Endodermal cell (in vitro differentiated cells): ENCODE measurements at regions not wholly inside any gene's neighbourhood (a gene's known extent, or its start where the extent isn't known, plus 50 kb on each side); places are given as distances from the start of the nearest gene placed in this dataset.
A peak's percentile ranks its signal among the peaks of the same experiment; 100 is the strongest.

Source experiments
- DNase-seq: peaks from one replicate; pipeline ENCODE4 v3.0.0-alpha.2; 2017
- H3K27ac ChIP-seq: 2 replicates; pipeline ENCODE4 v1.5.1; 2013; ENCODE audit warnings: mild to moderate bottlenecking, low read depth, low read length, moderate library complexity
- H3K27me3 ChIP-seq: 2 replicates; pipeline ENCODE4 v1.6.1; 2013; ENCODE audit warnings: mild to moderate bottlenecking, low read length, moderate library complexity; ENCODE audit not compliant: insufficient read depth, control insufficient read depth, poor library complexity, severe bottlenecking
- H3K36me3 ChIP-seq: 2 replicates; pipeline ENCODE4 v1.7.0; 2013; ENCODE audit warnings: mild to moderate bottlenecking, low read length, moderate library complexity; ENCODE audit not compliant: control insufficient read depth, insufficient read depth
- H3K4me1 ChIP-seq: one replicate; pipeline ENCODE4 v1.7.0; 2013; ENCODE audit warnings: low read length; ENCODE audit not compliant: control insufficient read depth, insufficient read depth
- H3K4me3 ChIP-seq: 2 replicates; pipeline ENCODE4 v1.5.1; 2013; ENCODE audit warnings: mild to moderate bottlenecking, low read length, moderate library complexity
- H3K9ac ChIP-seq: 2 replicates; pipeline ENCODE4 v1.6.1; 2013; ENCODE audit warnings: mild to moderate bottlenecking, low read length, moderate library complexity; ENCODE audit not compliant: poor library complexity, severe bottlenecking; ENCODE audit errors: extremely low read depth
- H3K9me3 ChIP-seq: 2 replicates; pipeline ENCODE4 v1.6.1; 2013; ENCODE audit warnings: mild to moderate bottlenecking, low read length, moderate library complexity; ENCODE audit not compliant: control insufficient read depth
- H3K27ac Mint-ChIP-seq: 2 replicates; pipeline ENCODE4 v1.8.0; 2020; ENCODE audit warnings: mixed read lengths
- H3K27me3 Mint-ChIP-seq: 2 replicates; pipeline ENCODE4 v1.8.0; 2021; ENCODE audit warnings: mild to moderate bottlenecking, mixed read lengths; ENCODE audit not compliant: insufficient read depth
- H3K36me3 Mint-ChIP-seq: 2 replicates; pipeline ENCODE4 v1.8.0; 2020; ENCODE audit warnings: low read depth, mixed read lengths
- H3K4me1 Mint-ChIP-seq: 2 replicates; pipeline ENCODE4 v1.8.0; 2020; ENCODE audit warnings: mixed read lengths
- H3K4me3 Mint-ChIP-seq: 2 replicates; pipeline ENCODE4 v1.8.0; 2020; ENCODE audit warnings: mild to moderate bottlenecking, moderate library complexity, mixed read lengths
- H3K9me3 Mint-ChIP-seq: 2 replicates; pipeline ENCODE4 v1.8.0; 2020; ENCODE audit warnings: mild to moderate bottlenecking, mixed read lengths
- CTCF ChIP-seq: fragments of 200-600 bp; sonication (generic); conservative IDR thresholded peaks from 2 replicates; pipeline ENCODE4 v1.5.0; 2021; ENCODE audit warnings: antibody characterized with exemption, mild to moderate bottlenecking
- WGBS, 2 experiments: methylation state at CpG; one replicate each; pipeline versions ENCODE4 v1.1.5 to v1.1.7; 2013; ENCODE audit warnings: missing lambda C conversion rate in 2 of 2, mixed read lengths in 1 of 2; ENCODE audit not compliant: insufficient coverage in 1 of 2, insufficient read length in 1 of 2; 5-methylcytosine and 5-hydroxymethylcytosine counted together

GRCh38 chr5:53424686-53425615, 55.5 kb upstream of the FST start:
- no peaks in the 10 kb centered on the region for H3K27me3 ChIP-seq
- no peaks in the 10 kb centered on the region for H3K27me3 Mint-ChIP-seq
- no peaks in the 10 kb centered on the region for H3K36me3 ChIP-seq
- H3K4me1 ChIP-seq = peaks cover 4% of the 10 kb centered on the region
- no peak for TF ChIP-seq CTCF
- no peaks in the 10 kb centered on the region for H3K36me3 Mint-ChIP-seq
- 80 to 86% methylated on average over 7 to 9 of the region's 9 CpGs for WGBS, 2 experiments
- peak overlapping the region; percentile 94 for H3K27ac Mint-ChIP-seq
- H3K27ac ChIP-seq = peak overlapping the region; percentile 54
- H3K9me3 ChIP-seq = no peaks in the 10 kb centered on the region
- no peak for DNase-seq
- H3K9ac ChIP-seq = no peak overlapping the region
- H3K4me3 Mint-ChIP-seq = no peak overlapping the region
- no peaks in the 10 kb centered on the region for H3K9me3 Mint-ChIP-seq
- H3K4me1 Mint-ChIP-seq = peaks cover 42% of the 10 kb centered on the region
- no peak overlapping the region for H3K4me3 ChIP-seq

GRCh38 chr5:53425687-53426511, 54.5 kb upstream of the FST start:
- peak; percentile 90 for DNase-seq
- Histone ChIP-seq H3K4me3 (no peak overlapping the region), H3K9me3 (no peaks in the 10 kb centered on the region), H3K9ac (no peak overlapping the region), H3K27ac (peak overlapping the region; percentile 54), H3K27me3 (no peaks in the 10 kb centered on the region), H3K4me1 (peaks cover 5% of the 10 kb centered on the region), H3K36me3 (no peaks in the 10 kb centered on the region)
- peaks cover 52% of the 10 kb centered on the region for H3K4me1 Mint-ChIP-seq
- no peaks in the 10 kb centered on the region for H3K27me3 Mint-ChIP-seq
- peak; percentile 82 for TF ChIP-seq CTCF
- H3K27ac Mint-ChIP-seq = peak overlapping the region; percentile 94
- H3K4me3 Mint-ChIP-seq = no peak overlapping the region
- H3K9me3 Mint-ChIP-seq = no peaks in the 10 kb centered on the region
- H3K36me3 Mint-ChIP-seq = no peaks in the 10 kb centered on the region
- WGBS, 2 experiments = 51 to 76% methylated on average over 3 to 8 of the region's 8 CpGs

GRCh38 chr5:53426512-53426830, 54.0 kb upstream of the FST start:
- Histone ChIP-seq H3K36me3 (no peaks in the 10 kb centered on the region), H3K27me3 (no peaks in the 10 kb centered on the region), H3K4me1 (peaks cover 7% of the 10 kb centered on the region), H3K9ac (no peak overlapping the region), H3K27ac (no peak overlapping the region), H3K9me3 (no peaks in the 10 kb centered on the region), H3K4me3 (peak overlapping the region; percentile 30)
- Mint-ChIP-seq H3K4me3 (no peak overlapping the region), H3K27ac (peak overlapping the region; percentile 94), H3K9me3 (no peaks in the 10 kb centered on the region), H3K27me3 (no peaks in the 10 kb centered on the region), H3K36me3 (no peaks in the 10 kb centered on the region), H3K4me1 (peaks cover 56% of the 10 kb centered on the region)
- DNase-seq = no peak
- WGBS, 2 experiments = 77 to 91% methylated on average over 2 of the region's 2 CpGs
- no peak for TF ChIP-seq CTCF
